Astrocyte of the cerebellum (primary cell): ENCODE measurements at regions not wholly inside any gene's neighbourhood (a gene's known extent, or its start where the extent isn't known, plus 50 kb on each side); places are given as distances from the start of the nearest gene placed in this dataset.

ENCODE experiments used
- DNase-seq: peaks from one replicate; pipeline ENCODE4 v3.0.0-alpha.2; 2011; ENCODE audit warnings: low read depth
- H3K4me3 ChIP-seq: 2 replicates; pipeline ENCODE4 v1.5.1; 2011; ENCODE audit warnings: mild to moderate bottlenecking, low read depth, low read length, moderate library complexity
- CTCF ChIP-seq: IDR thresholded peaks from 2 replicates; pipeline ENCODE4 v1.5.1; 2012; ENCODE audit warnings: low read length, low read depth, moderate library complexity, mild to moderate bottlenecking; ENCODE audit errors: missing control alignments
- in situ Hi-C: cut with HindIII; loops from 2 replicates; pipeline ENCODE4 v1.10.0; 2017; ENCODE audit warnings: low sequenced_read_pairs

GRCh38 chr1:200302921-200303290, 106.9 kb downstream of the ZNF281 start:
- no peak for TF ChIP-seq CTCF
- H3K4me3 ChIP-seq, result peak overlapping the region; percentile 68
- in situ Hi-C loops, result no loop called here
- DNase-seq, result no peak

DNA sequence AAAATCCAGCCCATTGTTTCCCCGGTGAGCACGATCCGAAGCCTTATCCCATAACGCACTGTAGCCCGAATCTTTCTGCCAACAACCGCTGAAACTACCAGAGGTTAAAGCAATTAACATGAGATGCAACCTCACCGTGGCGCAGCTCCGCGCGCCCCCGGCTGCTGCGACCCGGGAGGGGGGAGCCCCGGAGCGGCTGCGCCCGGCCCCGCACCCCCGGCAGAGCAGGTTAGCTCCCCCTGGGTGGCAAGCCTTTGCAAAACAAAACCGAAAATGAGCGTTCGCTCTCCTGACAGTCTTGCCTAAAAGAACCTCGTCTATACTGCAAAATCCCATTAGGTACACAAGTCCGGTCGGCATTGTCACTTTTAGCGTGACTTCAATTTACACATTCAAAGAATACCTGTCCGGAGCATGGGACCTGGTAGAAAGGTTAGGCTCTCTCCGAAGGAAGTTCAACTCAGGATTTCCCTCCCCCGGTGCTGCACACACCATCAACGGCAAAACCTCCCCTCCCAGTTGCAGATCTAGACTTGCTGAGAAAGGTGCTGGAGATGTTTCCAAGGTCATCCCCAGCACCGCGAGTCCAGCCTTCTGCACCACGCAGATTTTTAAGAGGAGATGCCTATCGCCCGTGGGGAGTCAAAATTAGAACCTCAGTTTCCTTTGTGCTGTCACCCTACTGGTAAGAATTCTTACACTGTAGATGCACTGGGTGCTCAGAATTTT, 107.5 kb downstream of the ZNF281 start:
- in situ Hi-C loops, result no loop called here
- DNase-seq, result no peak
- peak overlapping the region; percentile 68 for H3K4me3 ChIP-seq
- TF ChIP-seq CTCF, result peak; percentile 12

DNA sequence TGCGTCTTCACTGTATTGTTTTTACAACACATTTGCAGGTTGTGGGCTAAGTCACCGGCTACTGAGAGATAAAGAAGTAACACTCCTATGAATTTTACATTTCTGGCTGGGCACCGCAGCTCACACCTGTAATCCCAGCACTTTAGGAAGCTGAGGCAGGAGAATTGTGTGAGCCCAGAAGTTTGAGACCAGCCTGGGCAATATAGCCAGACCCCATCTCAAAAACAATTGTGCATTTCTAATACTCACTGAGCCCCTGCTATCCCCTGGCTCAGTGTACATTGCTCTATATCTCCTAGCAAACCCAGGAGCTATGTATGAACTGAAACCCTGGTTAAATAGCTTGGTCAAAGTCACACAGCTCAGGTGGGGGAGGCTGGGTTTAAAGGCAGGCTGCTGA, 108.7 kb downstream of the ZNF281 start:
- no peak for DNase-seq
- no peak overlapping the region for H3K4me3 ChIP-seq
- no peak for TF ChIP-seq CTCF
- in situ Hi-C loops, result no loop called here

DNA sequence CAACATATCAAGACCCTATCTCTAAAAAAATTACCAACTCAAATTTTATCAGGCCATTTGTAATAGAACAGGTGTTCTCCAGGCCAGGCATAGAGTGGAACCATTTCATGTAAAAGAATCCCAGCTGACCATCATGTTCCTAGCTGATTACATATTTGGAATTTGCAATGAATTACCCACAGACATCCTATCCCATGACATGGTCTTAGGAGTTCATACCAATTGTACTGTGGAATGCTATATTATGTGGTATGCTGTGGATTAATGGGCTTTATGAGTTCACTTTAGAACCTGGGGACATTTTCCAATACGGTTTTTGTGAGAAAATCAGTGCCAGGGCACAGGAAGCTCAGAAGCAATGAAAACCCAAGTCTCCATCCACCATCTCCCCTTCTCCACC, 110.3 kb downstream of the ZNF281 start:
- in situ Hi-C loops, result no loop called here
- DNase-seq, result no peak
- no peak for TF ChIP-seq CTCF
- no peak overlapping the region for H3K4me3 ChIP-seq

DNA sequence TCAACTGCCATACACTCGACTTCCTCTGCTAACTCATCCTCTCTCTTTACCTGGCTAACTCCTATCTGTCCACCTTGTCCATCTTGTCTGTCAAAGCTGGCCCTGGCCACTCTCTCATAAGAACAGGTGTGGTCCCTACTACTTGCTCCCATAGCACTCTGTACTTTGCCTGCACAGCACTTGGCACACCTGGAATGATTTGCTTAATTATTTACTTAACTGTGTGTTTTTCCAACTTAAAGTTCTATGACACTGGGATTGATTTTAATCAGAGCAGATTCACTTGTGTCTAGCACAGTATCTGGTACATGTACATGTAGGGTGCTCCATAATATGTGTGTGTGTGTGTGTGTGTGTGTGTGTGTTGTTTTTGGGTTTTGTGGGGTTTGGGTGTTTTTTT, 111.6 kb downstream of the ZNF281 start:
- in situ Hi-C loops, result no loop called here
- TF ChIP-seq CTCF, result no peak
- no peak overlapping the region for H3K4me3 ChIP-seq
- DNase-seq, result no peak

DNA sequence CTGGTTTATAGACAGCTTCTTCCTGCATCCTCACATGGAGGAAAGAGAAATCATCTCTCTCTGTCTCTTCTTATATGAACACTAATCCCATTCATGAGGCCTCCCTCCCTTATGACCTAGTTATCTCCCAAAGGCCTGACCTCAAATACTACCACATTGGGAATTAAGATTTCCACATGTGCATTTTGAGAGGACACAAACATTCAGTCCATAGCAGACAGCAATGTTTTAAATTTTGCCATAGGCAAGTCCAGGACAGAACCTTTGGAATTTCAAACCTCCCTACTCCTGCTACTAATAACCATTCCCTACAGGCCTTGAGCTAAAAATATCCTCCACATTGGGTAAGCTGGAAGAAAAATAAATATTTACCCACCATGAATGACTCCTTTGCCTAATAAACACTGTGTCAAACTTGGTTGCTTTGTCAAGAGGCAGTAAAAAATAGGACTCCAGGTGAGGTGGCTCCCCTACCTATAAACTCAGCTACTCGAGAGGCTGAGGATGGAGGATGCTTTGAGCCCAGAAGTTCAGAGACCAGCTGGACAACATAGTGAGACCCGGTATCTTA, 113.7 kb downstream of the ZNF281 start:
- no peak for DNase-seq

More for the DNA sequence above, 113.7 kb downstream of the ZNF281 start:
- no peak for TF ChIP-seq CTCF
- in situ Hi-C loops, result no loop called here
- no peak overlapping the region for H3K4me3 ChIP-seq
